ENCODE measurements at regions not wholly inside any gene's neighbourhood (a gene's known extent, or its start where the extent isn't known, plus 50 kb on each side); places are given as distances from the start of the nearest gene placed in this dataset.
A peak's percentile ranks its signal among the peaks of the same experiment; 100 is the strongest.

DNA sequence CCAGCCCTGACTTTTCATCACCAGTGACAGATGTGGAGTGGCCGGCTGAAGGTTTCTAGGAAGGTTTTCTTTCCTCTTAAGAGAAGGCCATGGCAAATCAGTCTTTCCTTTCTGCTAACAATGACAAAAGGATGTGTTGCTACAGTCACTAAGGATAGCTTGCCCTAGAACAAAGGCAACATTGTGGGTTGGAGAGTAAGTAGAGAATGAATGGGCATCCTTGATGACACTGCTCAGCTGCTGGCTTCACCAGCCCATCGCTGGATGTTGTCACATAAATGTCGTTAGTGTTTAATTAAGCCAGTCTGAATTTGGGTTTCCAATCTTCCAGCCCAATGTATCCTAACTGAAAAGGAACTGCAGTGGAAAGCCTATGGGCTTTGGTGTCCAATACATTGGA lies 168.4 kb downstream of the ZIC5 start:
- no peak for FAIRE-seq
- TF ChIP-seq, protein P1, sequence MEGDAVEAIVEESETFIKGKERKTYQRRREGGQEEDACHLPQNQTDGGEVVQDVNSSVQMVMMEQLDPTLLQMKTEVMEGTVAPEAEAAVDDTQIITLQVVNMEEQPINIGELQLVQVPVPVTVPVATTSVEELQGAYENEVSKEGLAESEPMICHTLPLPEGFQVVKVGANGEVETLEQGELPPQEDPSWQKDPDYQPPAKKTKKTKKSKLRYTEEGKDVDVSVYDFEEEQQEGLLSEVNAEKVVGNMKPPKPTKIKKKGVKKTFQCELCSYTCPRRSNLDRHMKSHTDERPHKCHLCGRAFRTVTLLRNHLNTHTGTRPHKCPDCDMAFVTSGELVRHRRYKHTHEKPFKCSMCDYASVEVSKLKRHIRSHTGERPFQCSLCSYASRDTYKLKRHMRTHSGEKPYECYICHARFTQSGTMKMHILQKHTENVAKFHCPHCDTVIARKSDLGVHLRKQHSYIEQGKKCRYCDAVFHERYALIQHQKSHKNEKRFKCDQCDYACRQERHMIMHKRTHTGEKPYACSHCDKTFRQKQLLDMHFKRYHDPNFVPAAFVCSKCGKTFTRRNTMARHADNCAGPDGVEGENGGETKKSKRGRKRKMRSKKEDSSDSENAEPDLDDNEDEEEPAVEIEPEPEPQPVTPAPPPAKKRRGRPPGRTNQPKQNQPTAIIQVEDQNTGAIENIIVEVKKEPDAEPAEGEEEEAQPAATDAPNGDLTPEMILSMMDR (IDR thresholded peaks at IDR 0.05; ENCODE audit: insufficient read depth, missing control alignments): no peak
- no peak for DNase-seq (ENCODE audit: insufficient read length, low spot score)

DNA sequence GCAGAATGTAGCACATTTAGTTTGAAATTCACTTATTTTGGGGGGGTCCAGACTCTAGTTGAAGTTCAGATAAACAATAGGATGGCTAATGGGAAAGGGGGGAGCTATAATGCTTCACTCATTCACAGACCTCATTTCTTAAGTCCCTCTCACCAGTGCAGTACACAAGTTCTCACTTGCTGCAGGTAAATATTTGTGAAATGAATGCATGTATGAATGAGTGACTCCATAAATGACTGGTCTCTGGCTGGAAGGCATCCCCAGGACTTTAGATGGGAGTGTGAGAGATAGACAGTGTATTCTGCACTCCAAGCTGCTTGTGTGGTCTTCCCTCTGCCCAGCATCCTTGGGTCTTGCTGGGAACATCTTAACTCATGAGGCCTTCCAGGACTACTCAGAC lies 169.2 kb downstream of the ZIC5 start:
- TF ChIP-seq, protein P1 (IDR thresholded peaks at IDR 0.05; ENCODE audit: insufficient read depth, missing control alignments): no peak
- FAIRE-seq (no peak), DNase-seq (ENCODE audit: insufficient read length, low spot score) (no peak)

DNA sequence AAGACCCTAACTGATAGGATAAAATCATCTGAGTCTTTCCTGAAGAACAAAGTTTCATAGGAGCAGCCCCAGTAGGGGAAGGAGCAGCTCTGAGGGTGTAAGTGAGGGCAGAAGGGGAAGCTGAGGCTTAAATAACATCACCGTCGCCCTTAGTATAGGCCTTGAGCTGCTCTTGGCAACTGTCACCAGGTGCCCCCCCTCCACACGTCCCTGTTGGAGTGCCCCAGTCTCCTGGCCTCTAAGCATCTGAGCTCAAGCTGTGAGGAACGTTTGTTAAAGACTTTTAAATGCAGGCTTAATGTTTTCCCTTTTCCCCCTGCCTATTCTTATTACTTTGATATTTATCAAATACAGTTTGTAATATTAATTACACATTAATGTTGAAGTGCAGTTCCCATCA lies 170.6 kb downstream of the ZIC5 start:
- DNase-seq (ENCODE audit: insufficient read length, low spot score): no peak
- FAIRE-seq: no peak

DNA sequence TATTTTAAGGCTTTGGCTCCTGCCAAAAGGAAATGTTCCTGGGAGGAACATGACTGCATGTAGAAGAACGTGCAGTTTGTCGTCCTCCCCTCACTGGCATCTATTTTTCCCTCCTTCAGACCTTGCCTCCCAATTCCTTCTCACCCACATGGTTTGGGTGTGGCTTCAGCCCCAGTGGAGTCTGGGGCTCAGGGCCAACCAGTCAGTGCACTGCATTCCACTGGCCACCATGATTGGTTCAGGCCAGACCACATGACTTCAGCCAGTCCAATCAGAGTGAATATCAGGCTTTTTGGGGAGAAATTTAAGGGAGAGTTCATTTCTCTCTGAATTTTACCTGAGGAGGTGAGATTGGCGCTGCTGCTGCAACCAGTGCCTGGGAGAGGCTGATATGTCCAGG lies 171.6 kb downstream of the ZIC5 start:
- FAIRE-seq: no peak
- TF ChIP-seq, protein P1 (IDR thresholded peaks at IDR 0.05; ENCODE audit: insufficient read depth, missing control alignments): no peak
- no peak for DNase-seq (ENCODE audit: insufficient read length, low spot score)

More for the DNA sequence above, 170.6 kb downstream of the ZIC5 start:
- TF ChIP-seq, protein P1 (IDR thresholded peaks at IDR 0.05; ENCODE audit: insufficient read depth, missing control alignments): no peak

DNA sequence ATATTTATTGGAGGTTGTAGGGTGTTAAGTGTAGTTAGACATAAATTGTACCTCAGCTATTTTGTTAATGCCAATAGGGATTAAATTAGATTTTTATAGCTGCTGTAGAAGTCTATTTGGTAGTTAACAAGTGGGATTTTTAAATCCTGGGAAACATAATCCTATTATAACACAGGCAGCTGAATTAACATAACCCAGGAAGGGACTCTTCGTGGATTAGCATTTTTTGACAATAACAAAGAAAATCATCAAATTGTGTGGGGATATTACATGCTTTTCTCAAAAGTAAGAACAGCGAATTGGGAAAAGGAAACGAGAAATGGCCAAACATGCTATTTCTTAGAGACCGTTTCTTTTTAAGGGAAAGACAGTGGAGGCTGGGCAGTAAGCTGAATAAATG lies 172.8 kb downstream of the ZIC5 start:
- FAIRE-seq (peak; percentile 73), DNase-seq (ENCODE audit: insufficient read length, low spot score) (no peak)
- TF ChIP-seq, protein P1 (IDR thresholded peaks at IDR 0.05; ENCODE audit: insufficient read depth, missing control alignments): no peak

- TF ChIP-seq, protein P1 (IDR thresholded peaks at IDR 0.05; ENCODE audit: insufficient read depth, missing control alignments): no peak
- FAIRE-seq (no peak), DNase-seq (ENCODE audit: insufficient read length, low spot score) (no peak)
These were observed 173.9 kb downstream of the ZIC5 start for GRCh38 chr13:99797691-99798090.

DNA sequence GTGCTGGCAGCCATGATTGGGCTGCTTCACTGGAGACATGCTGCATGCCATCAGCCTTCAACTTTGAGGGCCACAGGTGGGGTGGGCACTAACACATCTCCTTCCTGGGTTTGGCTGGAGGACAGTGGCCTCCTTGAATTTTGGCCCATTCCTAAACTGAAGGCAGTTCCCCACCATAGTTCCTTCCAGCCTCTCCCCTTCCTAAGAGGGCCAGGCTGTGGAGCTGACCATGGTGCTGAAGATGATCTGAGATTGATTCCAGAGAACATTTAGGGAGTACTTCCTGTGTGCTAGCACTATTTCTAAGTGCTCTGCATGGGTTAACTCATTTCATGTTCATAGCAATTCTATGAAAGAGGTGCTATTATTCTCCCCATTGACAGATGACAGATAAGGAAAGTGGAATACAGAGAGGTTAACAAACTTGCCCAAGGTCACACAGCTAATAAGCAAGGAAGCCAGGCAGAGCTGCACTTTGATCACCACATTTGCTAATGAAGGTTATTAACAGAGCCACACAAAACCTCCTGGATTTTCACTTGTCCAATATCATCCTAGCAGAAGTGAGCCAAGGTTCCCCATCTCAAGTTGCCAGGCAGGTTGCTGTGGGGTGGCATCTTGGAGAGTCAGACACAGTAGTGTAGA lies 175.3 kb downstream of the ZIC5 start:
- FAIRE-seq: no peak
- no peak for DNase-seq (ENCODE audit: insufficient read length, low spot score)
- TF ChIP-seq, protein P1 (IDR thresholded peaks at IDR 0.05; ENCODE audit: insufficient read depth, missing control alignments): no peak
